Keratinocyte (primary cell): ENCODE measurements at regions not wholly inside any gene's neighbourhood (a gene's known extent, or its start where the extent isn't known, plus 50 kb on each side); places are given as distances from the start of the nearest gene placed in this dataset.

Experiments used
- DNase-seq: peaks from one replicate; pipeline ENCODE4 v3.0.0-alpha.2; 2011; ENCODE audit warnings: low read depth, missing footprints, low spot score
- FAIRE-seq: peaks from 2 replicates; lab custom pipeline; 2011; peaks lifted over from hg19 to GRCh38; lab: Jason Lieb, UNC
- H2AFZ ChIP-seq: 2 replicates; pipeline ENCODE4 v1.6.0; 2012; ENCODE audit warnings: low read length, control low read depth, inconsistent platforms; ENCODE audit not compliant: control insufficient read depth
- H3K27ac ChIP-seq: 2 replicates; pipeline ENCODE4 v1.5.1; 2011; ENCODE audit warnings: low read length; ENCODE audit not compliant: control insufficient read depth, insufficient read depth
- H3K27me3 ChIP-seq: 3 replicates; pipeline ENCODE4 v1.6.0; 2011; ENCODE audit warnings: low read length; ENCODE audit not compliant: control insufficient read depth, insufficient read depth; ENCODE audit errors: extremely low read depth
- H3K36me3 ChIP-seq, 2 experiments: 2 replicates in 1 of 2; 3 replicates in 1 of 2; pipeline ENCODE4 v1.5.1; 2011; ENCODE audit warnings: low read length in 2 of 2, mild to moderate bottlenecking in 1 of 2; ENCODE audit not compliant: control insufficient read depth in 2 of 2, insufficient read depth in 2 of 2; ENCODE audit errors: extremely low read depth in 1 of 2
- H3K4me1 ChIP-seq: 3 replicates; pipeline ENCODE4 v1.5.1; 2011; ENCODE audit warnings: low read length; ENCODE audit not compliant: control insufficient read depth, insufficient read depth; ENCODE audit errors: extremely low read depth
- H3K4me2 ChIP-seq: 3 replicates; pipeline ENCODE4 v1.6.0; 2011; ENCODE audit warnings: low read depth, low read length; ENCODE audit not compliant: control insufficient read depth, insufficient read depth; ENCODE audit errors: extremely low read depth
- H3K4me3 ChIP-seq, 3 experiments: fragments of 200-600 bp in 1 of 3; sonication (generic) in 1 of 3; 2 replicates in 2 of 3; 3 replicates in 1 of 3; pipeline ENCODE4 v1.5.1; 2011 to 2016; ENCODE audit warnings: low read length in 3 of 3, mild to moderate bottlenecking in 3 of 3, control low read depth in 2 of 3, inconsistent platforms in 1 of 3, low read depth in 1 of 3, mixed read lengths in 1 of 3, mixed run types in 1 of 3, moderate library complexity in 1 of 3; ENCODE audit not compliant: control insufficient read depth in 2 of 3, insufficient read depth in 2 of 3; ENCODE audit errors: extremely low read depth in 1 of 3
- H3K79me2 ChIP-seq: 2 replicates; pipeline ENCODE4 v1.6.0; 2012; ENCODE audit warnings: low read length; ENCODE audit not compliant: control insufficient read depth, insufficient read depth
- H3K9ac ChIP-seq: 3 replicates; pipeline ENCODE4 v1.6.0; 2011; ENCODE audit warnings: low read length; ENCODE audit not compliant: control insufficient read depth, insufficient read depth; ENCODE audit errors: extremely low read depth
- H3K9me1 ChIP-seq: 3 replicates; pipeline ENCODE4 v1.6.0; 2011; ENCODE audit warnings: low read length; ENCODE audit not compliant: control insufficient read depth, insufficient read depth; ENCODE audit errors: extremely low read depth
- H3K9me3 ChIP-seq: 2 replicates; pipeline ENCODE4 v1.5.1; 2012; ENCODE audit warnings: low read depth, low read length; ENCODE audit not compliant: control insufficient read depth
- H4K20me1 ChIP-seq: 3 replicates; pipeline ENCODE4 v1.6.0; 2011; ENCODE audit warnings: low read length; ENCODE audit not compliant: control insufficient read depth, insufficient read depth; ENCODE audit errors: extremely low read depth
- EZH2 ChIP-seq: IDR thresholded peaks from one replicate; pipeline ENCODE4 v1.6.1; 2012; ENCODE audit warnings: inconsistent platforms, mild to moderate bottlenecking, low read length, moderate library complexity
- dilution Hi-C: fragments of 300-500 bp; cut with MboI; formaldehyde crosslinking; loops from one replicate; pipeline ENCODE4 v1.7.0; 2020; ENCODE audit warnings: low sequenced_read_pairs; ENCODE audit not compliant: extremely low pct_ligation_motif_present
- TF ChIP-seq, protein P1 (sequence below), 3 experiments: IDR thresholded peaks in 1 of 3; conservative IDR thresholded peaks in 1 of 3; optimal IDR thresholded peaks in 1 of 3; 2 replicates in 2 of 3; 3 replicates in 1 of 3; pipeline versions ENCODE3 to v1.5.1; 2011; ENCODE audit warnings: low read length in 3 of 3, mild to moderate bottlenecking in 3 of 3, moderate library complexity in 2 of 3, control low read depth in 1 of 3, inconsistent platforms in 1 of 3; ENCODE audit not compliant: insufficient read depth in 2 of 3; ENCODE audit errors: extremely low read depth in 1 of 3

DNA sequence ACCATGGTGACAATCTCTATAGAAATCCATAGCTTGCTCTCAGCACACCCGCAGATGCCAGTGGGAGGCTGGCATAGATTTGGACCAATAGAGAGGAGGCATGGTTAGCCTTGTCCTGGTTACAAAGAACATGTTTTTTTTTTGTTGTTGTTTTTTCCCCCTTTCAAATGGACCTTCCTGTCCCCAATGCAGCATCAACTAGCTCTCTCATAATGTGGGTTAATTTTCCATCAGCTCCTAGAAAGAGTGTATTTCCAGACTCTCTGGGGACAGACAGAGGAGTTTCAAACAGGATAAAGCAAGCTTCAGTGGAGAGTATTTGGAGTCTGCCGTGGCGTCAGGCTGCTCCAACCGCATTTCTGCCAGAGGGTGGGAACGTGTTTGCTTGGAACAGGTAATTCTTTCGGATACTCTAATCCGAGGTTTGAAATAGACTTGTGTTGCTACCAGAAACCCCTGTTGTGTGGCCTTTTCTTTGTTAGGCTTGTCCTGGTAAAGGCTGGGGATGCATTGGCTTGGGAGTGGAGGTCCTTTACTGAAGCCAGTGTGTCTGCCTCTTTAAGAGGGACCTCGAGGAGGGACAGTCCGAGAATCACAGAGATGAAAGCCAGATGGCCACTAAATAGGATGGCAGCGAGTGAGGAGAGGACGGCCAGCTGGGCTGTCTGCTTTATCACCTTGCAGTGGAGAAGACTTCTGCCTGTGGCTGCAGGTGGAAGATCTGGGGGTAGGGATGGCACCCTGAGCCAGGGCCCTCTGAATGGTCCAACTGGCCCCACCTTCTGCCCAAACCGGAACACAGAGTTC, 130.5 kb upstream of the CPEB4 start:
- no peaks in the 10 kb centered on the region for H4K20me1 ChIP-seq
- no peaks in the 10 kb centered on the region for H3K27me3 ChIP-seq
- TF ChIP-seq, protein P1, sequence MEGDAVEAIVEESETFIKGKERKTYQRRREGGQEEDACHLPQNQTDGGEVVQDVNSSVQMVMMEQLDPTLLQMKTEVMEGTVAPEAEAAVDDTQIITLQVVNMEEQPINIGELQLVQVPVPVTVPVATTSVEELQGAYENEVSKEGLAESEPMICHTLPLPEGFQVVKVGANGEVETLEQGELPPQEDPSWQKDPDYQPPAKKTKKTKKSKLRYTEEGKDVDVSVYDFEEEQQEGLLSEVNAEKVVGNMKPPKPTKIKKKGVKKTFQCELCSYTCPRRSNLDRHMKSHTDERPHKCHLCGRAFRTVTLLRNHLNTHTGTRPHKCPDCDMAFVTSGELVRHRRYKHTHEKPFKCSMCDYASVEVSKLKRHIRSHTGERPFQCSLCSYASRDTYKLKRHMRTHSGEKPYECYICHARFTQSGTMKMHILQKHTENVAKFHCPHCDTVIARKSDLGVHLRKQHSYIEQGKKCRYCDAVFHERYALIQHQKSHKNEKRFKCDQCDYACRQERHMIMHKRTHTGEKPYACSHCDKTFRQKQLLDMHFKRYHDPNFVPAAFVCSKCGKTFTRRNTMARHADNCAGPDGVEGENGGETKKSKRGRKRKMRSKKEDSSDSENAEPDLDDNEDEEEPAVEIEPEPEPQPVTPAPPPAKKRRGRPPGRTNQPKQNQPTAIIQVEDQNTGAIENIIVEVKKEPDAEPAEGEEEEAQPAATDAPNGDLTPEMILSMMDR (optimal IDR thresholded peaks at IDR 0.05 in 1 of 3, IDR thresholded peaks at IDR 0.05 in 1 of 3, conservative IDR thresholded peaks at IDR 0.05 in 1 of 3; ENCODE audit: extremely low read depth in 1 of 3, insufficient read depth in 2 of 3, low read length in 3 of 3), result no peak
- no peak for TF ChIP-seq EZH2
- dilution Hi-C loops, result no loop called here
- no peaks in the 10 kb centered on the region for H3K36me3 ChIP-seq
- H3K4me3 ChIP-seq, result no peak overlapping the region
- H3K9ac ChIP-seq, result no peak overlapping the region
- DNase-seq (no peak), FAIRE-seq (no peak)
- H3K4me2 ChIP-seq, result no peak overlapping the region
- H3K27ac ChIP-seq, result no peak overlapping the region
- H3K79me2 ChIP-seq, result no peaks in the 10 kb centered on the region
- H3K9me3 ChIP-seq, result no peaks in the 10 kb centered on the region
- no peaks in the 10 kb centered on the region for H3K4me1 ChIP-seq
- H2AFZ ChIP-seq, result no peak overlapping the region
- no peaks in the 10 kb centered on the region for H3K9me1 ChIP-seq

DNA sequence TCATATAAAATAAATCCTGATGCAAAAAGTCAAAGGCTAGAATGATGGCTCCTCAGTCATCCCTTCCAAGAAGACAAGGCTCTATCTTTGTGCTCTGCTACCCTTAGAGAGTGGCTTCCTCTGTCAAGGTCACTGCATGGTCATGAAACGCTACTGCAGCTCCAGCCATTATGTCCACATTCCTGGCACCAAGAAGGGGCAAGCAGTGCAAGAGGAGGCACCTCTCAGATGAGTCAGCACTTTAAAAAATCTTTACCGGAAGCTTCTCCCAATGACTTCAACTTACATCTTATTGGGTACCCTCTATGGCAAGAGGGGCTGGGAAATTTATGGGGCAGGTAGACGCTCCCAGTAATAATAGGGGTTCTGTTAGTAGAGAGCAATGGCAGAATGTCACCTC, 129.5 kb upstream of the CPEB4 start:
- no peak overlapping the region for H2AFZ ChIP-seq
- H3K9me3 ChIP-seq, result no peaks in the 10 kb centered on the region
- no peaks in the 10 kb centered on the region for H3K36me3 ChIP-seq
- no peaks in the 10 kb centered on the region for H3K27me3 ChIP-seq
- H3K79me2 ChIP-seq, result no peaks in the 10 kb centered on the region
- dilution Hi-C loops, result no loop called here
- DNase-seq, result no peak
- no peak overlapping the region for H3K4me3 ChIP-seq
- no peak overlapping the region for H3K4me2 ChIP-seq
- no peak for FAIRE-seq
- H3K4me1 ChIP-seq, result peaks cover under 1% of the 10 kb centered on the region
- TF ChIP-seq, protein P1 (optimal IDR thresholded peaks at IDR 0.05 in 1 of 3, IDR thresholded peaks at IDR 0.05 in 1 of 3, conservative IDR thresholded peaks at IDR 0.05 in 1 of 3; ENCODE audit: extremely low read depth in 1 of 3, insufficient read depth in 2 of 3, low read length in 3 of 3), result no peak
- no peak for TF ChIP-seq EZH2
- H3K9ac ChIP-seq, result no peak overlapping the region
- no peak overlapping the region for H3K27ac ChIP-seq
- no peaks in the 10 kb centered on the region for H3K9me1 ChIP-seq
- H4K20me1 ChIP-seq, result no peaks in the 10 kb centered on the region
